NCI-H446 (cell line): ENCODE measurements at regions not wholly inside any gene's neighbourhood (a gene's known extent, or its start where the extent isn't known, plus 50 kb on each side); places are given as distances from the start of the nearest gene placed in this dataset.

ENCODE experiments used
- DNase-seq, 2 experiments: peaks; one replicate each; lab custom pipeline; 2025; lab: John Stamatoyannopoulos, UW

DNA sequence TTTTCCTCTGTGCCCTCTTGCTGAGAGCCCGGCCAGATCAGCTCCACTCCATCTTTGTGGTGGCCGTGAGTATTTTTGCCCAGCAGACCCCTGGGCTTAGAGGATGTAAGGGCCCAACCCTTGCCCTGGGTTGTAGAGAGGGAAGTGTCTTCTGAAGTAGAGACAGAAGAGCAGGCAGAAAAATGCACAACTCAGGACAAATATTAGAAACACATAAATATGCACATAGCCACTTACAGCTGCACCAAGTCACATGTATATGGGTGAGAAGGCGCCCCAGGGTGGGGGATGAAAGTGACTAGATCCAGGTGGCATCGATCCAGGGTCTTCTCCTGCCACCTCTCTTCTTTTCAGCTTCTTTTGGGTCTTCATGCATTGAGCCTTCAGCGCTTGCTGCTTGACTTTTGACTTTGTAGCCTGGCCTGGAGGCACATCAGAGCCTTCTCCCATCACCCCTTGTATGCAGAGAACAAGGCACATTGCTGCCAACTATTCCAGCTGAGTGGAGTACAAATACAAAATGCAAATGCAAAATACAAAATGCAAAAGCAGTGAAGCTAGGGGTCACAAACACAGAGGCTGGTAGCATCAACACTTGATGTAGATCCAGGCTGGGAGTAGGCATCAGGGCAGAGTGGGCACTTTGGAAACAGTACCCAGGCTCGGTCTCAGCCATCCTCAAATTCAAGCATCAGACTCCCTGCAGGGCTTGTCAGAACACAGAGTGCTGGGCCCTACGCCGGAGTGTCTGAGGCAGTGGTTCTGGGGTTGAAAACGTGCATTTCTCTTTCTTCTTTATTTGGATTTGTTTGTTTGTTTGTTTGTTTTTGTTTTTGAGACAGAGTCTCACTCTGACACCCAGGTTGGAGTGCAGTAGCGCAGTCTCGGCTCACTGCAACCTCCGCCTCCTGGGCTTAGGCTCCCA is 133.0 kb downstream of the ASB7 start:
- DNase-seq = no peak

DNA sequence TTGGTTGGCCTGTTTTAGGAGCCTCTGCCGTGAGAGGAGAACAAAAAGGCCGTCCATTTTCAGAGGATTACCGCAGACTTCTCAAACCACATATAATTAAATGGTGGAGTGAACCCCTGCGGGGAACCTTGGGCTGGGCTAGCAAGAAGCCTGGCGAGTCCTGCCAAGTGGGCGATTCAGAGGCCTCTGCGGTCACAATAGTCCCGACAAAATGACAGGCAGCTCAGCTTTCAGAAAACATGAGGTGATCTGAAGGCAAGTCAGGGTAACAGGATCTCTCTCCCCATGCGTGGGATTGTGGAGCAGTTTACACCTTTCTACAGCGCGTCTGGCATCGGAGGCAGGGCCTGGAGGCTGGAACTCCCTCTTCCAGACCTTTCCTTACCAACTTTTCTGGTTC is 134.8 kb downstream of the ASB7 start:
- no peak for DNase-seq

DNA sequence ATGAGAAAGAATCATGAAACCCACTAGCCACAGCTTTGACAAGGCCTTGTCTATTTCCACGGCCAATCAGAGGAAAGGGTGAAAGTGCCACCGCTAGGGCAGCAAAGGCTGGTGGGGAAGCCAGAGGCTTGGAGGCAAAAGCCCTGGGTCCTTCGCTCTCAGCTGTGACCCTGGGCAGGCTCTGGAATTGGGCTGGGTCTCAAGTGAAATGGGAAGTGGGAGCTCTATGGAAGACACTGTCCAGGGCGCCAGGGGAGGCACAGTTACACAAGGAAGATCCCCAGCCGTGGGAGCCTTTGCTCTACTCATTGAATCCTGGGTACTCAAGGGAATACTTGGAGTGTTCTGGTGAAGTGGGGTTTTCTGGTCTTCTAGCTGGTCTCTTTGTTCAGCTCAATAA is 136.2 kb downstream of the ASB7 start:
- DNase-seq = no peak

DNA sequence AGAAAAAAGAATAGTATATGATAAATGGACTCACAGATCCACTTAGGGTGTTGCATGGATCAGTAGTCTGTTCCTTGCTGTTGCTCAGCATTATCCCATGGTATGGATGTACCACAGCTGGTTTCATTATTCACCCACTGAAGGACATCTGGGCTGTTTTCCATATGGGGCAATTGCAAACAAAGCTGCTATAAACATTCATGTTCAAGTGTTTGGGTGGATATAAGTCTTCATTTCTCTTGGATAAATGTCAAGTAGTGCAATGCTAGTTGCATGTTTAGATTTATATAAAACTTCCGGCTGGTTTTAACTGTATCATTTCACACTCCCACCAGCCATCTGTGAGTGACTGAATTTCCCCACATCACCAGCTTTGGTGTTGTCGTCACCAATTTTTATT is 137.7 kb downstream of the ASB7 start:
- no peak for DNase-seq

DNA sequence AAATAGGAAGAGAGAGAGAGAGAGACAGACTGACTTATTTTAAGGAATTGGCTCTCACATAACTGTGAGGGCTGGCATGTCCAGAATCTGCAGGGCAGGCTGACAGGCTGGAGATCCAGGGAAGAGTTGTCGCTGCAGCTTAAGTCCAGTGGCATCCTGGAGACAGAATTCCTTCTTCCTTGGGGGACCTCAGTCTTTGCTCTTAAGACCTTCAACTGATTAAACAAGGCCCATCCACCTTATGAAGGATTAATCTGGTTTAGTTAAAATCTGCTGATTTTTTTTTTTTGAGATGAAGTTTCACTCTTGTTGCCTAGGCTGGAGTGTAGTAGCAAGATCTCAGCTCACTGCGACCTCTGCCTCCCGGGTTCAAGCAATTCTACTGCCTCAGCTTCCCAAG is 128.0 kb upstream of the ALDH1A3 start:
- DNase-seq = no peak

DNA sequence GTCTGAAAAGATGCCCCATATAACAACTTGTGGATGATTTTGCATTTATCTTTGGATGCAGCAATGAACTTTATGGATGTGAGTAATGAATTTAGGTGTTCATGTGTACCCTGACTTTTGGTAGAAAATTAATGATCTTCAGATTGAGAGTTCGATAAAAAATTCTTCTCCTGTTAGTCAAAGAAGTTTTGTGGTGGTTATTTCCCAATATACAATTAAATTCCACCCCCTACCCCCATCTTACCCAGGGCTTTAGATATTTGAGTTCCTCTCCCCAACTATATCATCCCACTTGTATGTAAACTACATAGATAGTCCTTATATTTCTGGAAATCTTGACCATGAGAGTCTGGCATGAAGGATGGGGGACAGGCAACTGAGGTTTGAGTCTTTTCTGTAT is 126.1 kb upstream of the ALDH1A3 start:
- DNase-seq = no peak

DNA sequence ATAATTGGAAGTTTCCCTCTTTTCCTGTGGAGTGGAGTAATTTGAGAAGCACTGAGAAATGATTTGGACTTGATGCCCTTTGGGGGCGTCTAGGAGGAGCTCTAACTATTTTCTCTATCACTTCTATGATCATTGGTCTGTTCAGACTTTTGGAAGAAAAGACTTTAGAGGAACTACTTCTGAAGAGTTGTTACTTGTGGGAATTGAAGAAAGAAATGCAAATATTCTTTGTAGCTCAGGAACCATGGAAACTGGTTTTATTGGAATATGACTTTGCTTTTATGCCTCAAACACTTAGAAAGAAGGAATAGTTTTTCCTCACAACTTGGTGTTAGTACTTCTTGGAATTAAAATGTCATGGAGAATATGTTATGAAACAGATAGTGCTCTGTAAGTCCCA is 122.0 kb upstream of the ALDH1A3 start:
- DNase-seq = no peak

DNA sequence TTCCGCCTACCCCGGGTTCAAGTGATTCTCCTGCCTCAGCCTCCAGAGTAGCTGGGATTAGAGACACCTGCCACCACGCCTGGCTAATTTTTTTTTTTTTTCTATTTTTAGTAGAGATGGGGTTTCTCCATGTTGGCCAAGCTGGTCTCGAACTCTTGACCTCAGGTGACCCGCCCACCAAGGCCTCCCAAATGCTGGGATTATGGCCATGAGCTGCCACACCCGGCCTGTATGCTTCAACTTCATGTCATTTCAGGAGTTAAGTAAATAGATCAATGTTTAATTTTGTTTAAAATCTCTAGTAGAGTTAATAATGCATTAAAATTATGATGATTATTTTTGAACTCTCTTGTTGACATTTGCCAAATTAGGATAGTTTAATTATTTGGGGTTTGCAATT is 121.1 kb upstream of the ALDH1A3 start:
- no peak for DNase-seq

DNA sequence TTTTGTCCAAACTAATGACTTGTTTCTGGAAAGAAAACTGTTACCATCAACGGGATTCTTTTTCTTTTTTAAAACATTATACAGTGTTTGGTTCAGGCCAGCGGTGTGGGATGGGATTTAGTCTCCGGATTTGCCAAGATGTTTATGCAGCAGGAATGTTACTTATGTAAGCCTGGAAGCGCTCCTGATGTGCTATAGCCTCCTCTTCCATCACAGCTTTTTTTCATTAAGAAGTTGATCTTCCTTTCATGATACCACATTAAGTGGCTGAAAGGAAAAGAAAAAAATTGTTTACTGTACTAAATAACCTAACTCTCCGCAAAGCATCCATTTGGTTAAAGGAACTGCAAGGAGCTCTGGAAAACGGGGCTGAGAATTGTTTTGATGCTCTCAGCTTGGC is 120.5 kb upstream of the ALDH1A3 start:
- no peak for DNase-seq

DNA sequence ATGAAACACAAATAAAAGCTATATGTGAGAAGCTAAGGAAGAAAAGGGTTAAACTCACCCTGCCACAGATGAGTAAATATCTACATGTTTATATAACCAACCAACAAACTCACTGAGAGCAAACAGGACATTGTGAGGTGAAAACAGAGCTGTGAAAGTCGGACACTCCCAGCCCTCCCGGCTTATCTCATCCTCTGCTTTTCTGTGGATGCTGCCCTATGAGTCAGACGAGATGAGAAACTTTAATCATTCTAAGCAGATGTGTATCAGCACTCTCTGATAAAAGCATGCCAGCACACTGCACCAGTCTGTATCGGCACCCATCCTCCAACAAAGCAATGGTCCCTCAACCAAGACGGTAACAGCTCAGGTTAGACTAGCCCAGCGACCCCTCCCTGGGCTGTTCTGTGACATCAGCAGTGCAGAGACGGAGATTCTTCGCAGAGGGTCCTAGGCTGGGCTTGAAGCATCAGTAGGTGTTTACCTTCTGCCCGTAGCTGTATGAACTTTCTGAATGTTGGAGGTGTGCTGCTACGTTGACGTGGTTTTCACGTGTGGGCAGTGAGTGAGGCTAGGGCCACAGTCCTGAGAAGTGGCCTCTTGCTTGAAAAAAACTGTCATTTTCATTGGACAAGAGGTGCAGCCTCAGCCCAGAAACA is 119.8 kb upstream of the ALDH1A3 start:
- no peak for DNase-seq

DNA sequence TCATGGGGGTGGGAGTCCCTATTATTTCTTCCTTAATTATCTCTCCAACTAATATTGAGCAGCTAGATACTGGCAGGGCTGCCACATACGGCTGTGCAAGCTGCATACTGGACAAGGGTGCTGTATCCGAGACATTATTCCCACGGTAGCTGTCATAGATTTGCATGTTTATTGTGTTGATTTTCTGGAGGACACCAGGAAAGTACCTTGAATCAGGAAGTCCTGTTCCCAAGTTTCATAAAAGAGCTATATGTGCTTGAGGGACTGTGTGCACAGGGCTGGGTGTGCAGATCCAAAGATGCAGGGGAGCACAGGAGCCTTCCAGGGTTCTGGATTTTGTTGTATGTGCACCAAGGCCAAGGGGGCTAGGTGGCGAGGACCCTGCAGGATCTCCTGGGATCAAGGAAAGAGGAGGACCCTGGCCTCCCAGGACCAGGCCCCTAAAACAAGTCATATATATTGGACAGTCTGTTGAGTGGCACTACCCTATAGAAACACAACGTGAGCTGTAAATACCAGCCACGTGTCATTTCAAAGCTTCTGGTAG is 119.2 kb upstream of the ALDH1A3 start:
- DNase-seq = no peak

DNA sequence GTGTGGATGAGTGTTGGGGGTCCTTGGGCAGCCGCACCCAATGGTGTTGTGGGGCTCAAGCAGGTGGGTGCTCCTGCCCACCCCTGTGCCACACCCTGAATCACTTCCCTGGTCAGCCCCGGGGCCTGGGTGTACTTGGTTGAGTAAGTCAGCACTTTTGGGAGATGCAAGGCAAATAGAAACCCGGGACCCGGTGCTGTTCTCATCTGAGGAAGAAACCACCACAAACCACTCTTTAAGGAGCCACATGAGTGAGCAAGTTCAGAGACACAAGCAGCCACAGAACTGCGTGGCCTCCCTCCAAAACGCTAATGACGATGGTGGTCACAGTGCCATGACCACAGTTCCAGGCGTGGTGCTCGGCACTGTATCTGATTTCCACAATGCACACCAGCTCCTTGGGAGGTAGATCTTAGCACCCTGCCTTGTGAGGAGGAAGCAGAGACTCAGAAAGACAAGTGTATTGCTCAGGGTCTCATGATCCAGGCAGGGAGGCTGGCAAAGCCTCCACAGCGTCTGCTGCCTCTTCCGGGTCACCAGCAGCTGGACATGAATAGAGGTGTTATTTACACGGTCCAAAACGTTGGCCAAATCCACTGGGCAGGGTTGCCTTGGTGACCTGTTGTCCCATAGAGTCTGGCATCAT is 118.2 kb upstream of the ALDH1A3 start:
- no peak for DNase-seq

DNA sequence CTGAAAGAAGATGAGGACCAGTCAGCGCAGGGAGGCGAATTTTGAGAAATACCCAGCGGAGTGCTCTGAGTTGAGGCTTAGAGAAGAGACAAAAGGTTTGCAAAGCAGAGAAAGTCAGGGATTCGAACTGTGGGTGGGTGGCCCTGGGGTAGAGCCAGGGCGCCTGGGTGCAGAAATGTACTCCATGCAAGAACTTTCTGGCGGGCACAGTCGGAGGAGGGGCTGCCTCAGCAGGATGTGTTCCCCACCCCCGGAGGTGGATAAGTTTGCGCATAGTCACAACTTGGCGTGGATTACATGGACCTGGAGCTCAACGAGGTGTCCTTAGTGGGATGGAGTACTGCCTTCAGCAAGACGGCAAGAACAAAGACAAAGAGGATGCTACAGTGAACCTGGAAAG is 117.3 kb upstream of the ALDH1A3 start:
- DNase-seq = no peak

DNA sequence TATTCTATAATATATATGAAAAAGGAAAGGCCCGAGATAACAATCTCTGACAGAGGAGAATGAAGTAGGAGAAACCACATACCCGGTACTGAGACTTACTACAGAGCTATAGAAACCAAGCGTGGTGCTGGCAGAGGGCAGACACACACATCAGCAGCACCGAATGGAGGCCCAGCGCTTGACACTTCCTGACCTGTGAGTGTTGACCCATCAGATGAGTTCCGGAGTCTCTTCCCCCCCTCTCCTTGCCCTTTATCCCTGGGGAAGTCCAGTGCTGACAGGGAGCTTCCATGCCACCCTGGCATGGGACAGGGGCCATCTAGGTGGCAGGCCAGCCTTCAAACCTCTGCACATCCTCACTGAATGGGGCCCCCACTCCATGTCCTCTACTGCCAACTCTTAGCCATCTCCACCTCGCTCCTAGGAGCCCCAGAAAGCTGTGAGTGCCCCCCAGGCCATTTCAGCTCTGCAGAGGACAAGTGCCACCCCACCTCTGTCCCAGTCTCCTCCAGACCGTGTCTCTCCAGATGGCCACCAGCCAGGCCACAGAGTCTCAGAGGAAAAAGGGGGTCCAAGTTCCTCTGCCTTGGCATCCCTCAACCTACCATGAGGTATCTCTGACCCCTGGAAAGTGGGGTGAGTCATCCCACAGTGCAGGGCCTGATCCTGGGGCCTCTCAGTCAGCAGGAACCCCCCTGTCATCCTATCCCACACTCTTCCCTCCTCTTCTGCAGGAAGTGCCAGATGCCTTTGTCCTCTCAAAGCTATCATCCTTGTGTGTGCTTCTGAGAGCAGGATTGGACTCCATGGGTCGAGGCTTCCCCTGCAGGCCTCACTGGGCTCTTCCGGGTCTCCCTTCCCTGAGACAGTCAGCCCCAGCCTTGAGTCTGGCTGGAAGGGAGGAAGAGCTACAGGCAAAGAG is 116.5 kb upstream of the ALDH1A3 start:
- no peak for DNase-seq

DNA sequence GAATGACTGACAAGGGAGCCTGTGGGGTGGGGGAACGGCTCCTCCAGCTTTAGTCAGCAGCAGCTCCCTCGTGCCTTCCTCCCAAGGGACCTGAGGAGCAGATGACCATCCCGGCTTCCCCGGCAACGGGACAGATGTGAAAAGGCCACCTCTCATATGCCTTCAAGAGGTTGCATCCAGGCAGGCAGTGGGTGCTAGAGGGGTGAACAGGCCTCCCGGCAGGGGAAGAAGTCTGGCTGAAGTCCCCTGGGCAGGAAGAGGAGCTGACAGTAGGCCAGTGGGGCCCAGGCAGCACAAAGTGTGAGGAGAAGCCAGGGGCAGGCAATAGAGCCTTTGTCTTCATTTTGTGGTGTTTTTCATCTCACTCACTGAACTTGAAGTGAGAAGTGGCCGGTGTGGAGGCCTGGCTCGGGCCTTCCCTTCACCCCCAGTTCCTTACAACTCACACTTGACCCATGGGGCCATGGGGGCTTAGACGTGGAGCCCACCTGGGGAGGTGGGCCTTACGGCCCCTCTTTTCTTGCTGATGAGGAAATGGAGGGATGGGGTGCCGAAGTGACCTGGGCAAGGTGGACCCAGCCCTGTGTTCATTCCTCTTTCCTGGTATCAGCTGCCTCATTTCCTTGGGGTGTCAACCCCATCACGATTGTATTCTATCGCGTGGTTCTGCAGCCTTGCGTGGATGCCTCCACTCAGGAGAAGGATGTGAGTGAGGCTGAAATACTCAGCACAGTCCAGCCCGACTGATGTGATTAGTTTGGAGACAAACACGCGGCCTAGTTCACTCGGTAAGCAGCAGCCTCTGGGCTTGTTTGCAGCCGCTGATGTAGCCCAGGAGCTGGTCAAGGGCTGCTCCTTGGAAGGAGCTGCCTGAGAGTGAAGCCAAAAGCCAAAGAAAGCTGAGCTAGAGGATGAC is 115.5 kb upstream of the ALDH1A3 start:
- no peak for DNase-seq

DNA sequence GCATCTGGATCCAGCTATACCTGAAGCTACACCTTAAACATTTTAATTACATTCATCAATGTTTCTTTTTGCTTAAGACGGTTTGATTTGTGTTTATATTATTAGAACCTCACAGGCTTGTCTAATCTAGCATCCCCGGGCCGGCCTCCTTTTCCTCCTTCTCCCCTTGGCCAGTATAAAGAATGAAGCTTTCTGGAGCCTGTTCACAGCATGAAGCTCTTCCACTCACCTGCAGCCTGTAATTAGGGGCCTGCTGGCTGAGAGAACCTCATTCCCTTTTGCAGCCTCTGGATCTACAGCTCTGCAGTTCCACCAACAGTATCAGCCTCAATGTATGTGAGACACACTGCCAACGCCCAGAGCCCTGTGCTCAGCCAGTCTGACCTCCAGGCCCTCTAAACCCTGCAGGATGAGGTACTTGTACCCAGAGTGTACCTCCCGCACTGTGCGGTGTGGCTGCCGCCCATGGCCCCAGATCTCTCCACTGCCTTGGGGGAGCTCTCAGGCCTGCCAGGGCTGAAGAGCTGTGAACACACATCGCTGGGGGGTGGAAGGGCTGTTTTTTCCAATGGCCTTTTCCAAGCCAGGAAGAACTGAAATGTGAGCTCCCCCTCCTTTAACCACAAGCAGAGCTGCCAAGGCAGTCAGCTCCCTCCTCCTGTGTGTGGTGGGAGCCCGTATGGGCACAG is 114.7 kb upstream of the ALDH1A3 start:
- DNase-seq = no peak

DNA sequence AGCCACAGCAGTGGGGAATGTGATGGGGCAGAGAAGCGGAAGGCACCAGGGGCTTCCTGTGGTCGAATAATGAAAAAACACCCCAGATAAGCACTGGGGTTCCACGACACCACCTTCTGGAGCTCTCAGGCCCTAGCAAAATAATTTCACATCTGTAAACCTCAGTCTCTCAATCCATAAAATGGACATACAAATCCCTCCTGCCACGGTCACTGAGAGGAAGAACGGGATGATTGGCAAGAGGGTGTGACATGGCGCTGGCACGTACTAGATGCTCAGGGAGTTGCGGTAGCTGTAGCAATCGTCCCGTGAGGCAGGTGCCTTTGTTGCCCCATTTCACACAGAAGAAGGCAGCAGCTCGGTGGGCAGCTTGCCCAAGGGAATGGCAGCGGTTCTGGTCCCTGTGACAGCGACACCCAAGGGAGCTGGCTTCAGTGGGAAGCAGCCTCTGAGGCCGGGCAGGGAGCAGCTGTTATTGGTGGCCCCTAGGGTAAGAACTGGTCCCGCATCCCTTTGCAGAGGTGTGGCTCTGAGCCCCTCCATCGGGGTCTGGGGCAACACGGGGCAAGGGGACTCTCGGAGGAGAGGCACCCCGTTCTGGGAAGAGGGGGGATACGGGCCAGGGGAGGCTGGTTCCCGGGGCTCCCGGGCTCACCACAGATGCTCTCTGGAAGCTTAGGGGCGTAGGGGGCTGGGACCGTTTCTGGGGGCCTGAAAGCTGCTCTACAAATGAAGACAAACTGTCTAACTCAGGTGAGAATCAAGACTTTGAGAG is 114.0 kb upstream of the ALDH1A3 start:
- DNase-seq = no peak

DNA sequence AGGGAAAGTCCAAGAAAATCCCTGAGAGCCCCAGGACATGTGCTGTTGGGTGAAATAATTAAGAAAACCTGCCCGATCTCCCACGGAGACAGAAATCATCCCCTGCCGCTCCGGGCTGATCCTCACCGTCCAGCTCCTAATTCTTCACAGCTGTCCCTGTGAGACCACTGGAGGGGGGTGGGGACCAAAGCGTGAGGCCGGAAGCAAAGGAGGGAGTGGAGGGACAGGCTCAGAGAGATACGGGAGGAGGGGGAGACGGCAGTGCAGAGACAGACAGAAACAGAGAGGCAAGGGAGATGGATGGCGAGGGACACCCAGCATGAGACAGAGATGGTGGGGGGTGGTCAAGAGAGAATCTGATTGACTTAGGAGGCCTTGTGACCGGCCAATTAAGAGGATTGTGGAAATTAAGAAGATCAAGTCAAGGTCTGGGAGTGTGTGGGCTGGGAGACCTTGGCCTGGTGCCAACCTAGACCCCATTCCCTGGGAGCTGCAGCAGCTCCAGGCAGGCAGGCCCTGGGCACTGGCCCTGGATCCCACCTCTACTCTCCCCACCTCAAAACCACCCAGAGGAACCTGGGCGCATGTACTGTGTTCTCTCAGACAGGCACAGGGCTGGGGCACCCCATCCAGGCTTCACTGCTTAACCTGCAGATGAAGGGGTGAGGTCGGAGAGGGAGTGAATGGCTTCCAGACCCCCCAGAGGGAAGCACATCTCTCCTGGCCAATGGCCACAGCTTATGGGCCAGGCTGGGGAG is 113.2 kb upstream of the ALDH1A3 start:
- no peak for DNase-seq
